HepG2 (cell line): ENCODE measurements at regions not wholly inside any gene's neighbourhood (a gene's known extent, or its start where the extent isn't known, plus 50 kb on each side); places are given as distances from the start of the nearest gene placed in this dataset.

Source experiments
- FOSL2 ChIP-seq: sonication (generic); formaldehyde crosslinking; IDR thresholded peaks from 2 replicates; pipeline ENCODE4 v1.4.0; 2020; ENCODE audit warnings: missing genetic modification reagents
- GZF1 ChIP-seq: sonication (generic); formaldehyde crosslinking; IDR thresholded peaks from 2 replicates; pipeline ENCODE4 v1.5.1; 2020; ENCODE audit warnings: mild to moderate bottlenecking, missing genetic modification reagents
- HCFC1 ChIP-seq: fragments of 150-350 bp; IDR thresholded peaks from 2 replicates; pipeline ENCODE4 v1.6.1; 2014; ENCODE audit warnings: low read depth, low read length
- ISL2 ChIP-seq: sonication (generic); formaldehyde crosslinking; IDR thresholded peaks from 2 replicates; pipeline ENCODE4 v1.5.0; 2020; ENCODE audit warnings: missing genetic modification reagents
- MEIS1 ChIP-seq: sonication (generic); formaldehyde crosslinking; IDR thresholded peaks from 2 replicates; pipeline ENCODE4 v1.9.0; 2021; ENCODE audit warnings: mild to moderate bottlenecking, missing genetic modification reagents, moderate library complexity, borderline replicate concordance
- NFKBIZ ChIP-seq: IDR thresholded peaks from 2 replicates; pipeline ENCODE4 v1.6.1; 2018; ENCODE audit warnings: missing genetic modification reagents, missing compliant biosample characterization
- SOX6 ChIP-seq, 2 experiments: fragments of 450-650 bp in 1 of 2; sonication (generic) in 1 of 2; formaldehyde crosslinking in 1 of 2; IDR thresholded peaks; 2 replicates each; pipeline versions ENCODE4 v1.4.0 to v1.6.1; 2017 to 2020; ENCODE audit warnings: antibody characterized with exemption in 1 of 2, mild to moderate bottlenecking in 1 of 2, missing genetic modification reagents in 1 of 2
- SSRP1 ChIP-seq: IDR thresholded peaks from 2 replicates; pipeline ENCODE4 v1.6.1; 2016; ENCODE audit warnings: control low read depth
- ZFP36L2 ChIP-seq: sonication (generic); formaldehyde crosslinking; IDR thresholded peaks from 2 replicates; pipeline ENCODE4 v1.4.0; 2020; ENCODE audit warnings: missing genetic modification reagents
- ZNF138 ChIP-seq: sonication (generic); formaldehyde crosslinking; IDR thresholded peaks from 2 replicates; pipeline ENCODE4 v1.5.0; 2020; ENCODE audit warnings: mild to moderate bottlenecking, low read depth, missing genetic modification reagents
- ZNF543 ChIP-seq: sonication (generic); formaldehyde crosslinking; IDR thresholded peaks from 2 replicates; pipeline ENCODE4 v1.4.0; 2020; ENCODE audit warnings: mild to moderate bottlenecking, missing genetic modification reagents
- TF ChIP-seq, protein P1 (sequence below): sonication (generic); formaldehyde crosslinking; IDR thresholded peaks from 2 replicates; pipeline ENCODE4 v1.5.0; 2020; ENCODE audit warnings: mild to moderate bottlenecking, missing genetic modification reagents, moderate library complexity
- TF ChIP-seq, protein P2 (sequence below): sonication (generic); formaldehyde crosslinking; IDR thresholded peaks from 2 replicates; pipeline ENCODE4 v1.4.0; 2020; ENCODE audit warnings: missing genetic modification reagents, mild to moderate bottlenecking, borderline replicate concordance
- TF ChIP-seq, protein P3 (sequence below): sonication (generic); formaldehyde crosslinking; IDR thresholded peaks from 2 replicates; pipeline ENCODE4 v1.4.0; 2020; ENCODE audit warnings: missing genetic modification reagents
- TF ChIP-seq, protein P4 (sequence below): sonication (generic); formaldehyde crosslinking; IDR thresholded peaks from 2 replicates; pipeline ENCODE4 v1.4.0; 2020; ENCODE audit warnings: mild to moderate bottlenecking, missing genetic modification reagents

DNA sequence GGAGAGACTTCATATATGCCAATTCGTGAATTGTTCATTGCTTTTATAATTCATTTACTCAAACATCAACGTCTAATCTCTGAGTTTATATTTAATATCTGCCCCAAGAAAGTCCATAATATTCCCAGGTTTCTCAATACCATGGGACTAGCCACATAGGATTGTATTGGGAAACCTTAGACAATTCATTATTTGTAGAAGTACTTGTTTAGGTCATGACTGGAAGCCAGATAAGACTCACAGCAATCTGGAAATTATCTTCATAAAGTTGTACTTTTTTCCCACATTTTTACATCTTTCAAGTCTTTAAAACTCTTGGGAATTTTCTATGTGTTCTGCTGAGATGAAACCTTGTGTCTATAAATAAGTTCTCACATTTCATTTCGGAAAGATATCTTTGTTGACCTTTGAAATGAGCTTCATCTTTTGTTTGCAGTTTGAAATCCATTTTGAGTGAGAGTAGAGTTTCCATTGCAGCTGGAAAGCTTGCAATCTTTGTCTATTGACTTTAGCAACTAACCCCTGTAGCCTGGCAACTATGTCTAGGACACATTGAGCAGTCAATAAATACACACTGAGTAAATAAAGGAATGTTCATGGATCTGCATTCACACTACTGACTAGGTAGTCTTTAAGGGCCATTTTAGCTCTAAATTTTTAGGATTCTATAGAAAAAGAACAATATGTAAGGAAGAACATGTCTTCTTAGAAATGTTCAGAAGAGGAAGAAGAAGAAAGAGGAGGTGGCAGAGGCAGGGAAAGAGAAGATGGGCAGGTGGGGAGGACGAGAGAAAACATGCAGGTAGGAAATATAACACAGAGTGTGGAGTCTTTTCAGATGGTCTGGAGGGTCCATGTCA is 154.4 kb downstream of the LRIG3 start (continued):
- TF ChIP-seq FOSL2 (CRISPR knock-in tag) (peak; percentile 23; the same call in 1 of the 2 replicates), ZNF138 (CRISPR knock-in tag) (no peak), NFKBIZ (CRISPR knock-in tag) (no peak), SSRP1 (CRISPR knock-in tag) (no peak), SOX6 (IDR thresholded peaks at IDR 0.05) (no peak), SOX6 (CRISPR knock-in tag; IDR thresholded peaks at IDR 0.05) (peak; percentile 90), GZF1 (CRISPR knock-in tag) (no peak), MEIS1 (CRISPR knock-in tag) (no peak), HCFC1 (no peak), ZFP36L2 (CRISPR knock-in tag) (no peak), ISL2 (CRISPR knock-in tag) (peak; percentile 87), ZNF543 (CRISPR knock-in tag) (no peak)
- TF ChIP-seq, protein P1, sequence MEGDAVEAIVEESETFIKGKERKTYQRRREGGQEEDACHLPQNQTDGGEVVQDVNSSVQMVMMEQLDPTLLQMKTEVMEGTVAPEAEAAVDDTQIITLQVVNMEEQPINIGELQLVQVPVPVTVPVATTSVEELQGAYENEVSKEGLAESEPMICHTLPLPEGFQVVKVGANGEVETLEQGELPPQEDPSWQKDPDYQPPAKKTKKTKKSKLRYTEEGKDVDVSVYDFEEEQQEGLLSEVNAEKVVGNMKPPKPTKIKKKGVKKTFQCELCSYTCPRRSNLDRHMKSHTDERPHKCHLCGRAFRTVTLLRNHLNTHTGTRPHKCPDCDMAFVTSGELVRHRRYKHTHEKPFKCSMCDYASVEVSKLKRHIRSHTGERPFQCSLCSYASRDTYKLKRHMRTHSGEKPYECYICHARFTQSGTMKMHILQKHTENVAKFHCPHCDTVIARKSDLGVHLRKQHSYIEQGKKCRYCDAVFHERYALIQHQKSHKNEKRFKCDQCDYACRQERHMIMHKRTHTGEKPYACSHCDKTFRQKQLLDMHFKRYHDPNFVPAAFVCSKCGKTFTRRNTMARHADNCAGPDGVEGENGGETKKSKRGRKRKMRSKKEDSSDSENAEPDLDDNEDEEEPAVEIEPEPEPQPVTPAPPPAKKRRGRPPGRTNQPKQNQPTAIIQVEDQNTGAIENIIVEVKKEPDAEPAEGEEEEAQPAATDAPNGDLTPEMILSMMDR (CRISPR knock-in tag) = no peak
- TF ChIP-seq, protein P2, sequence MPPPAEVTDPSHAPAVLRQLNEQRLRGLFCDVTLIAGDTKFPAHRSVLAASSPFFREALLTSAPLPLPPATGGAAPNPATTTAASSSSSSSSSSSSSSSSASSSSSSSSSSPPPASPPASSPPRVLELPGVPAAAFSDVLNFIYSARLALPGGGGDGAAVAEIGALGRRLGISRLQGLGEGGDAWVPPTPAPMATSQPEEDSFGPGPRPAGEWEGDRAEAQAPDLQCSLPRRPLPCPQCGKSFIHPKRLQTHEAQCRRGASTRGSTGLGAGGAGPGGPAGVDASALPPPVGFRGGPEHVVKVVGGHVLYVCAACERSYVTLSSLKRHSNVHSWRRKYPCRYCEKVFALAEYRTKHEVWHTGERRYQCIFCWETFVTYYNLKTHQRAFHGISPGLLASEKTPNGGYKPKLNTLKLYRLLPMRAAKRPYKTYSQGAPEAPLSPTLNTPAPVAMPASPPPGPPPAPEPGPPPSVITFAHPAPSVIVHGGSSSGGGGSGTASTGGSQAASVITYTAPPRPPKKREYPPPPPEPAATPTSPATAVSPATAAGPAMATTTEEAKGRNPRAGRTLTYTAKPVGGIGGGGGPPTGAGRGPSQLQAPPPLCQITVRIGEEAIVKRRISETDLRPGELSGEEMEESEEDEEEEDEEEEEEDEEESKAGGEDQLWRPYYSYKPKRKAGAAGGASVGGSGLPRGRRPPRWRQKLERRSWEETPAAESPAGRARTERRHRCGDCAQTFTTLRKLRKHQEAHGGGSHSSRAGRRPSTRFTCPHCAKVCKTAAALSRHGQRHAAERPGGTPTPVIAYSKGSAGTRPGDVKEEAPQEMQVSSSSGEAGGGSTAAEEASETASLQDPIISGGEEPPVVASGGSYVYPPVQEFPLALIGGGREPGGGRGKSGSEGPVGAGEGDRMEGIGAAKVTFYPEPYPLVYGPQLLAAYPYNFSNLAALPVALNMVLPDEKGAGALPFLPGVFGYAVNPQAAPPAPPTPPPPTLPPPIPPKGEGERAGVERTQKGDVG (CRISPR knock-in tag) = no peak
- TF ChIP-seq, protein P3, sequence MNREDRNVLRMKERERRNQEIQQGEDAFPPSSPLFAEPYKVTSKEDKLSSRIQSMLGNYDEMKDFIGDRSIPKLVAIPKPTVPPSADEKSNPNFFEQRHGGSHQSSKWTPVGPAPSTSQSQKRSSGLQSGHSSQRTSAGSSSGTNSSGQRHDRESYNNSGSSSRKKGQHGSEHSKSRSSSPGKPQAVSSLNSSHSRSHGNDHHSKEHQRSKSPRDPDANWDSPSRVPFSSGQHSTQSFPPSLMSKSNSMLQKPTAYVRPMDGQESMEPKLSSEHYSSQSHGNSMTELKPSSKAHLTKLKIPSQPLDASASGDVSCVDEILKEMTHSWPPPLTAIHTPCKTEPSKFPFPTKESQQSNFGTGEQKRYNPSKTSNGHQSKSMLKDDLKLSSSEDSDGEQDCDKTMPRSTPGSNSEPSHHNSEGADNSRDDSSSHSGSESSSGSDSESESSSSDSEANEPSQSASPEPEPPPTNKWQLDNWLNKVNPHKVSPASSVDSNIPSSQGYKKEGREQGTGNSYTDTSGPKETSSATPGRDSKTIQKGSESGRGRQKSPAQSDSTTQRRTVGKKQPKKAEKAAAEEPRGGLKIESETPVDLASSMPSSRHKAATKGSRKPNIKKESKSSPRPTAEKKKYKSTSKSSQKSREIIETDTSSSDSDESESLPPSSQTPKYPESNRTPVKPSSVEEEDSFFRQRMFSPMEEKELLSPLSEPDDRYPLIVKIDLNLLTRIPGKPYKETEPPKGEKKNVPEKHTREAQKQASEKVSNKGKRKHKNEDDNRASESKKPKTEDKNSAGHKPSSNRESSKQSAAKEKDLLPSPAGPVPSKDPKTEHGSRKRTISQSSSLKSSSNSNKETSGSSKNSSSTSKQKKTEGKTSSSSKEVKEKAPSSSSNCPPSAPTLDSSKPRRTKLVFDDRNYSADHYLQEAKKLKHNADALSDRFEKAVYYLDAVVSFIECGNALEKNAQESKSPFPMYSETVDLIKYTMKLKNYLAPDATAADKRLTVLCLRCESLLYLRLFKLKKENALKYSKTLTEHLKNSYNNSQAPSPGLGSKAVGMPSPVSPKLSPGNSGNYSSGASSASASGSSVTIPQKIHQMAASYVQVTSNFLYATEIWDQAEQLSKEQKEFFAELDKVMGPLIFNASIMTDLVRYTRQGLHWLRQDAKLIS (CRISPR knock-in tag) = no peak
- TF ChIP-seq, protein P4, sequence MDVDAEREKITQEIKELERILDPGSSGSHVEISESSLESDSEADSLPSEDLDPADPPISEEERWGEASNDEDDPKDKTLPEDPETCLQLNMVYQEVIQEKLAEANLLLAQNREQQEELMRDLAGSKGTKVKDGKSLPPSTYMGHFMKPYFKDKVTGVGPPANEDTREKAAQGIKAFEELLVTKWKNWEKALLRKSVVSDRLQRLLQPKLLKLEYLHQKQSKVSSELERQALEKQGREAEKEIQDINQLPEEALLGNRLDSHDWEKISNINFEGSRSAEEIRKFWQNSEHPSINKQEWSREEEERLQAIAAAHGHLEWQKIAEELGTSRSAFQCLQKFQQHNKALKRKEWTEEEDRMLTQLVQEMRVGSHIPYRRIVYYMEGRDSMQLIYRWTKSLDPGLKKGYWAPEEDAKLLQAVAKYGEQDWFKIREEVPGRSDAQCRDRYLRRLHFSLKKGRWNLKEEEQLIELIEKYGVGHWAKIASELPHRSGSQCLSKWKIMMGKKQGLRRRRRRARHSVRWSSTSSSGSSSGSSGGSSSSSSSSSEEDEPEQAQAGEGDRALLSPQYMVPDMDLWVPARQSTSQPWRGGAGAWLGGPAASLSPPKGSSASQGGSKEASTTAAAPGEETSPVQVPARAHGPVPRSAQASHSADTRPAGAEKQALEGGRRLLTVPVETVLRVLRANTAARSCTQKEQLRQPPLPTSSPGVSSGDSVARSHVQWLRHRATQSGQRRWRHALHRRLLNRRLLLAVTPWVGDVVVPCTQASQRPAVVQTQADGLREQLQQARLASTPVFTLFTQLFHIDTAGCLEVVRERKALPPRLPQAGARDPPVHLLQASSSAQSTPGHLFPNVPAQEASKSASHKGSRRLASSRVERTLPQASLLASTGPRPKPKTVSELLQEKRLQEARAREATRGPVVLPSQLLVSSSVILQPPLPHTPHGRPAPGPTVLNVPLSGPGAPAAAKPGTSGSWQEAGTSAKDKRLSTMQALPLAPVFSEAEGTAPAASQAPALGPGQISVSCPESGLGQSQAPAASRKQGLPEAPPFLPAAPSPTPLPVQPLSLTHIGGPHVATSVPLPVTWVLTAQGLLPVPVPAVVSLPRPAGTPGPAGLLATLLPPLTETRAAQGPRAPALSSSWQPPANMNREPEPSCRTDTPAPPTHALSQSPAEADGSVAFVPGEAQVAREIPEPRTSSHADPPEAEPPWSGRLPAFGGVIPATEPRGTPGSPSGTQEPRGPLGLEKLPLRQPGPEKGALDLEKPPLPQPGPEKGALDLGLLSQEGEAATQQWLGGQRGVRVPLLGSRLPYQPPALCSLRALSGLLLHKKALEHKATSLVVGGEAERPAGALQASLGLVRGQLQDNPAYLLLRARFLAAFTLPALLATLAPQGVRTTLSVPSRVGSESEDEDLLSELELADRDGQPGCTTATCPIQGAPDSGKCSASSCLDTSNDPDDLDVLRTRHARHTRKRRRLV = no peak
